Mesenteric fat pad (tissue), 1 donor: ENCODE measurements at regions not wholly inside any gene's neighbourhood (a gene's known extent, or its start where the extent isn't known, plus 50 kb on each side); places are given as distances from the start of the nearest gene placed in this dataset.

Source experiments
- DNase-seq: peaks from one replicate; pipeline ENCODE4 v3.0.0-alpha.2; 2020; ENCODE audit warnings: low spot score
- donor health status: DM: yes; HTN: yes; CAD: no.

DNA sequence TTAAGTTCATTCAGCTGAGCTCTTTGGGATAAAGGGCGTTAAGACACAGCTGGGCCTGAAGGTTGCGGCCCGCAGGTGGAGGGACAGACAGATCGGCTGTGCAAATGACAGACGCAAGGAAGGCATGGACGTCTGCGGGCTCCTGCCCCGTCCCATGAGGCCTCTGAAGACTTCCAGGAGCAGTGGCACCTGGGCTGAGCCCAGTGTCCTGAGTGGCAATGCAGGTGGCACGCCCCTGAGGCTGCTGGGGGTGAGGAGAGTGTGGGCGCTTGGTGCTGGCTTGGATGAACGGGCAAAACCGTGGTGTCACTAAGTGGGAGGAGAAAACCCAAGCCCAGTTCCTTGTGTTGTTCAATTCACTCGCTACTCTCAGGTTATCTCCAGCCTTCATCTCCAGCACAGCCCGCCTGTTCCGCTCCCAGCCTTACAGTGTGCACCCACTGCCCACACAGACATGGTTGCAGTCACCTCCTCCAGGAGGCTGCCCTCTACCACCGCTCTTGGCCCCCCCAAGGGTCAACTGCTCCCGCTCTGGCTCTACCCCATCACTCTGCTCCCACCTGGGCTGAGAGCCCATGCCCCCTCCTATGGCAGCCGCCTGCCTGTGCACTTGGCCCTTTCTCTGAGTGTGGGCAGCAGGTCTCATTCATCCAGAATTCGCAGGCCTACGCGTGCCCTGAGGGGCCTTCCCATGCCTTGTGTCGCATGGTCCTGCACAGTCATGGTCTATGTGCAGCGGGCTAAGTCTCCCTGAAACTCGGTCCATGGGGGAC, 50.3 kb downstream of the PTGR3 start:
- no peak for DNase-seq

DNA sequence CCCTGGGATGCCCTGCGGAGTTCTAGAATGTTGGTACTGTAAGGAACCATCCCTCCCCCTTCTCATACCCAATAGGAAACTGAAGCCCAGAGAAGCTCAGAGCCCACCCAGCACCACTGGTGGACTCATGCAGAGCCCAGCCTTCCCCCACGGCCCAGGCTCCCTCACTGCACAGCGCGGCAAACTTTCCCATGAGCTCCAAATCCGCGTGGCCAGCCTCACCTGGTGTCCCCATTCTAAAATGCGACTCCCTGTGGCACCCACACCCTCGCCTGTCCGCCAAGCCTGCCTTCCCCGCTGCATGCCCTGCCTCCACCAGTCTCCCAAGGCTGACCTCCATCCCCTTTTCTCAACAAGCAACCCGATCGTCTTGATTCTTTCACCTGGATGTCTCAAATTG, 51.1 kb downstream of the PTGR3 start:
- no peak for DNase-seq

DNA sequence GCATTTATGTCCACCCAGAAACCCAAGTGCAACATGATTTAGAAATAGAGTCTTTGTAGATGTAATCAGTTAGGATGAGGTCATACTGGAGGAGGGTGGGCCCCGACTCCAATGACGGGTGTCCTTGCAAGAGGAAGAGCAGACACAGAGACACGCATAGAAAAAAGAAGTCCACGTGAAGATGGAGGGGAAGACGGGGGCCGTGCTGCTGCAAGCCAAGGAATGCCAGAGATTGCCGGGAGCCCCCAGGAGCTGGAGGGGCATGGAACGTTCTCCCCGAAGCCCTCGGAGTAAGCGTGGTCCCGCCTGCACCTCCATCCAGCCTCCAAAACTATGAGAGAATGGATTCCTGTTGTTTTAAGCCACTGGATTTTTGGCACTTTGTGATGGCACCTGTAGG, 51.6 kb downstream of the PTGR3 start:
- no peak for DNase-seq

DNA sequence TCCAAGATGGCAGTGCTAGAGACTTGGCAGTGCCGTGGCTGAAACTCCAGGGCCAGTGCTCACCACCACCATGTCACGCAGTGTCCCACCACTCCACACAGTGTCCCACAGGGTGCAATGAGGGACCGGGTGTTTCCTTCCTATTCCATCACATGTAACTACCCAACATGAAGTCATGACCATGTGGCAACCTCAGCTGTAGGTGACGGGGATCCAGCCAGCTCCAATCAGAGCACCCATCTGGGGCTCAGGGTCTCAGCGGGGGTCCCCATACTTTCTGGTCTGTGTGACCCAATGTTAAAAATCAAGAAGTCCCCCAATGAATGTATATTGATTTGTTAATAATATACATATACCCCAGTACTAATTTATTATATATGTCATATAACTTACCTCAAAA, 52.1 kb downstream of the PTGR3 start:
- DNase-seq: no peak

DNA sequence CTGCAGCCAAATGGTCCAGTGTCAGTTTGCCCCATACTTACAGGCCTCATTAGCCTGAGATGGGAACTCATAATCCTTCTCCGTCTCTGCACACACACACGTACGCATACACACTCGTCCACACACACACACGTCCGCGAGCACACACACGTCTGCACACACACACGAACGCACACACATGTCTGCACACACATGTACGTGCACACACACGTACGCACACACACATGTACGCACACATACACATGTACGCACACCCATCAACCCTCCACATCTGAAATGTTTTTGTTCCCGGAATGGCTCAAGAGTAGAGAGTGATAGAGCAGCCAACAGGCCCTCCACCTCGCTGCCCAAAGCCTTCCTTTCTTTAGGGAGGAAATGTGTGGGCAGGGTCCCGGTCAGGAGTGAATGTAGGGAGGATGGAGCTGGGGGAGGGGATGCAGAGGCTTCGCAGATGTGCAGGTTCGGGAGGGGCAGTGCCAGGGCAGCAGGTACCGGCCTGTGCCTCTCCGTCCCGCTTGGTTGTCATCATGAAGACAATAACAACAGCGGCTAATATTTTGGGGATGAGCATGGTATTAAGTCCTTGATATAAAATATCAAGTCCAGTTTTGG, 52.7 kb downstream of the PTGR3 start:
- no peak for DNase-seq

- DNase-seq: no peak
Observed at GRCh38 chr18:75154997-75155396, 53.9 kb downstream of the PTGR3 start.

DNA sequence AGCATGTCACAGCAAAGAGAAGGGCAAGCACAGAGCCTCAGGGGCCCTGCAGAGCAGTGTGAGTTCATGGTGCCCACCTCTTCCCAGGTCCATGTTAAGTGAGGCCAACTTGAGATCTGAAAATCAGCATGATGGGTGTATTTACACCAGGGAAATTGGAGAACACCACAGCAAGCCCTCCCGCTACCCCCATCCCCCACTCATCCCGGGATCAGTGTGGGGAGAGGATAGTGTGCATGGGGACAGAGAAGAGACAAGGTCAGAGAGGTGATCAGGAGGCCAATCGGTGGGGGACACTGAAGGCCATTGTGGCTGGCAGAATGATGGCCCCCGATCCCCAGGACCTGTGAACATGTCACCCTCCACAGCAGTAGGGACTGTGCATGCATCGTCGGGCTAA, 54.7 kb downstream of the PTGR3 start:
- no peak for DNase-seq

DNA sequence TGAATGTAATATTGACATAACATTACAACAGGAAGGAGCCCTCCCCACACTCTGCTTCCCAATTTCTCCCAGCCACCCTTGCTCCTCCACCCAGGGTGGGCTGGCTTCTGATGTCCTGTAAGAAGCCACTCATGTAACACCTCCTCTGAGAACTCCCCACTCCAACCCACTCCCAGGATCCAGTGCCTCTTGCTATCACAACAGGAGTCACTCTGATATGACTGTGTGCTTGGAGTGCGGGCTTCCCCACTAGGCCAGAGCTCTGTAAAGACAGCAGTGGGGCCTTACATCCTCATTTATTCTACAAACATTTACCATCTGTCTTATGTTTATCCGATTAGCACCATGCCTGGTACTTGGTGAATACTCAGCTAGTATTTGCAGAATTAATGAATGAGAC, 65.1 kb downstream of the PTGR3 start:
- peak; percentile 43 for DNase-seq

GRCh38 chr18:75142677-75143076, 66.3 kb downstream of the PTGR3 start:
- DNase-seq: peak; percentile 55

DNA sequence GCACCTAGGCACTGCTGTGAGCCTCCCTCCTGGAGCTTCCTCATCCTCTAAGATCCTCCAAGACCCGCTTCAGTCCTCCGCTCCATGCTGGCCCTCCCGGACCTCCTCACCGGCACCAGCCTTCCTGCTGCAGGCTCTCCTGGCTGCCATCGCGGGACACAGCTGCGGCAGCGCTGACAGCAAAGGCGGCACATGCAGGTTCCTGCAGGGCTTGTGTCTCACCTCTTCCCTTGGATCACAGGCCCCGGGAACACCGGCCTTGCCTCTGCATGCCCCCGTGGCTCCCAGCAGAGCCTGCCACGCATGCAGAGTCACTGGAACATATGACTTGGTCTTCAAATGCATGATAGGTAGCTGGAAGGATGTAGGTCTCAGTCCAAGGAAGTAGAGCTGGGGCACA, 67.2 kb downstream of the PTGR3 start:
- DNase-seq: no peak

DNA sequence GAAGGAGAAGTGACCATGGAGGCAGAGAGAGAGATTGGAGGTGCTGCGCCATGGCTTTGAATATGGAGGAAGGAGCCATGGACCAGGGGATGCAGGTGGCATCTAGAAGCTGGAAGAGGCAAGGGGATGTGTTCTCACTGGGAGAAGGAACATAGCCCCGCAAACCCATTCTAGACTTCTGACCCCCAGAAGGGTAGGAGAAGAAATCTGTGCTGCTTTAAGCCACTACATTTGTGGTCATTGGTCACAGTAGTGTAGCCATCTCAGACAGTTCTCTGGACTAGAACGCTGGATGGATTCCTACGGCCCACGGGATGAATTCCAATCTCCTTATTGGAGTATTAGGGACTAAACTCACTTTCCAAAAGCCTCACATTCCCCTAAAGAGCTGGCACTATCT, 67.8 kb downstream of the PTGR3 start:
- no peak for DNase-seq

GRCh38 chr18:75140296-75140695, 68.6 kb downstream of the PTGR3 start:
- DNase-seq: no peak

DNA sequence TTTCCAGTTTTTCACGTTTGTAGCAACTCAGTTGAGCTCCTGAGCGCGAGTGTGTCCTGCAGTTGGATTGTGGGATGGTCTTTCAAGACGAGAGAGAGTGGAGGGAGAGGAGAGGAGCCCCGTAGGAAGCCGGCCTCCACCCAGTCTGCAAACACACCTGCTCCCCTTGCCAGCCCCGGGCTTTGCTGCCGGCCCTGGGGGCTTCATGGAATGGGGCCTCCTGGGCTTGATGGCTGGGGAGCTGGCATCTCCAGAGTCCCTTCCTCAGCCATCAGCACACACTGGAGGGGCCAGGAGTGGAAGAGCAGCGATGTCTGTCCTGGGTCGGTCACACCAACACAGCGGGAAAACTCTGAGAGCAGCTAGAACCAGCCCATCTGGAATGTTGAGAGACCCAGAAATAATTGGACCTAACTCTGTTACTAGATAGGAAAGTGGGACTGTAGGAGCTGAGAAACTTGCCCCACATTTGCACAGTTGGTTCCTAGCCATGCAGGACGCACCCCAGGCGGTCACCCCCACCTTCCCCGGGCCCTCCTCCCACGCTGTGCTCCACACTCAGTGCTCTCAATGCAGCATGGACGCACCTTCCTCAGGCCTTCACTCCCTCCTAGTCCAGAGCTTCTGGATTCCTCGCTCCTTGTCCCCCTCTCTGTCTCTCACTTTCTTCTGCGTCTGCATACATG, 69.6 kb downstream of the PTGR3 start:
- DNase-seq: peak; percentile 72

GRCh38 chr18:75137346-75137877, 71.5 kb downstream of the PTGR3 start:
- DNase-seq: peak; percentile 74

- DNase-seq: peak; percentile 79
Observed at GRCh38 chr18:75135158-75135725, 73.7 kb downstream of the PTGR3 start.

GRCh38 chr18:75134611-75134975, 74.3 kb downstream of the PTGR3 start:
- DNase-seq: no peak

DNA sequence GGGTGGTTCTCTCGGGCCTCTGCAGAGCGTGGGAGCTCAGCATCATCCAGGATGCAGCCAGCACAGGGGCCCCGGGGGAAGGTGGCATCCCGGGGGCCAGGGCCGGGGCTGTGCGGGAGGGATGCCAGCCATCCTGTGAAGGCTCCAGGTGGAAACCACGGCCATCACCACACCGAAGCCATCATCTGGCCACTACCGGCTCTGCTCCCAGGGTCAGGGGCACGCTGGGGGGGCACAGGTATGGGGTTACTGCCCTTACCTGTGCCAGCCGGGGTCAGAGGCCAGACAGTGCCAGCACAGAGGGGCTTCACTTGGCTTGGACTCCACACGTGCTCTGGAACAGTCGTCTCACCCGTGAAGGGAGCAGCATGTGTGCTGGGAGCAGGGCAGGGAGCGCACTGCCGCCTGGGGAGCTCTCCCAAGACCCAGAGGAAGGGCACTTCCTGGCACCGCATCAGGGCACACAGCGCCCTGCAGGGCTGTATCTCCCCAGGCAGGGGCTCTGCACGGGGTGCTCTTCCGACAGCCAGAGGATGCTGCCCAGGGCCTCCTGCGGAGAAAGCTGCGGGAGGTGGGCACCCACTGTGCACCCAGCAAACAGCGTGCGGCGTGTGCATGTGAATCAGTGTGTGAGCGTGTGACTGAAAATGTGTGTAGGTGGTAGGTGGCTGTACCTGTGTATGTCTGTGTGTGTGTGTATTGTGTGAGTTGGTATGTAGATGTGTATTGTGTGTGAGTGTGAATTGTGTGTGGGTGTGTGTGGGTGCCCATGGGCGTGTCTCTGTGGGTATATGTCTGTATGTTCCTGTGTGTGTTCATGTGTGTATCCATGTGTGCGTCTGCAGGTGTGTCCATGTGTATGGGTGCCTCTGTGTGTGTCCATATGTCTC, 75.0 kb downstream of the PTGR3 start:
- peak; percentile 82 for DNase-seq

GRCh38 chr18:75132931-75133525, 75.9 kb downstream of the PTGR3 start:
- DNase-seq: peak; percentile 68

GRCh38 chr18:75132098-75132870, 76.7 kb downstream of the PTGR3 start:
- DNase-seq: peak; percentile 64
